ENCODE measurements at regions not wholly inside any gene's neighbourhood (a gene's known extent, or its start where the extent isn't known, plus 50 kb on each side); places are given as distances from the start of the nearest gene placed in this dataset.

GRCh38 chr12:67534046-67534445 lies 114.5 kb upstream of the DYRK2 start:
- TF ChIP-seq, protein P1, sequence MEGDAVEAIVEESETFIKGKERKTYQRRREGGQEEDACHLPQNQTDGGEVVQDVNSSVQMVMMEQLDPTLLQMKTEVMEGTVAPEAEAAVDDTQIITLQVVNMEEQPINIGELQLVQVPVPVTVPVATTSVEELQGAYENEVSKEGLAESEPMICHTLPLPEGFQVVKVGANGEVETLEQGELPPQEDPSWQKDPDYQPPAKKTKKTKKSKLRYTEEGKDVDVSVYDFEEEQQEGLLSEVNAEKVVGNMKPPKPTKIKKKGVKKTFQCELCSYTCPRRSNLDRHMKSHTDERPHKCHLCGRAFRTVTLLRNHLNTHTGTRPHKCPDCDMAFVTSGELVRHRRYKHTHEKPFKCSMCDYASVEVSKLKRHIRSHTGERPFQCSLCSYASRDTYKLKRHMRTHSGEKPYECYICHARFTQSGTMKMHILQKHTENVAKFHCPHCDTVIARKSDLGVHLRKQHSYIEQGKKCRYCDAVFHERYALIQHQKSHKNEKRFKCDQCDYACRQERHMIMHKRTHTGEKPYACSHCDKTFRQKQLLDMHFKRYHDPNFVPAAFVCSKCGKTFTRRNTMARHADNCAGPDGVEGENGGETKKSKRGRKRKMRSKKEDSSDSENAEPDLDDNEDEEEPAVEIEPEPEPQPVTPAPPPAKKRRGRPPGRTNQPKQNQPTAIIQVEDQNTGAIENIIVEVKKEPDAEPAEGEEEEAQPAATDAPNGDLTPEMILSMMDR (IDR thresholded peaks at IDR 0.05): no peak
- TF ChIP-seq POLR2A (IDR thresholded peaks at IDR 0.05): no peak

Measured in stomach (tissue), 4 donors.